Keratinocyte (primary cell): ENCODE measurements at regions not wholly inside any gene's neighbourhood (a gene's known extent, or its start where the extent isn't known, plus 50 kb on each side); places are given as distances from the start of the nearest gene placed in this dataset.

Experiments used
- DNase-seq: peaks from one replicate; pipeline ENCODE4 v3.0.0-alpha.2; 2011; ENCODE audit warnings: low read depth, missing footprints, low spot score
- FAIRE-seq: peaks from 2 replicates; lab custom pipeline; 2011; peaks lifted over from hg19 to GRCh38; lab: Jason Lieb, UNC
- H2AFZ ChIP-seq: 2 replicates; pipeline ENCODE4 v1.6.0; 2012; ENCODE audit warnings: low read length, control low read depth, inconsistent platforms; ENCODE audit not compliant: control insufficient read depth
- H3K27ac ChIP-seq: 2 replicates; pipeline ENCODE4 v1.5.1; 2011; ENCODE audit warnings: low read length; ENCODE audit not compliant: control insufficient read depth, insufficient read depth
- H3K27me3 ChIP-seq: 3 replicates; pipeline ENCODE4 v1.6.0; 2011; ENCODE audit warnings: low read length; ENCODE audit not compliant: control insufficient read depth, insufficient read depth; ENCODE audit errors: extremely low read depth
- H3K36me3 ChIP-seq, 2 experiments: 2 replicates in 1 of 2; 3 replicates in 1 of 2; pipeline ENCODE4 v1.5.1; 2011; ENCODE audit warnings: low read length in 2 of 2, mild to moderate bottlenecking in 1 of 2; ENCODE audit not compliant: control insufficient read depth in 2 of 2, insufficient read depth in 2 of 2; ENCODE audit errors: extremely low read depth in 1 of 2
- H3K4me1 ChIP-seq: 3 replicates; pipeline ENCODE4 v1.5.1; 2011; ENCODE audit warnings: low read length; ENCODE audit not compliant: control insufficient read depth, insufficient read depth; ENCODE audit errors: extremely low read depth
- H3K4me2 ChIP-seq: 3 replicates; pipeline ENCODE4 v1.6.0; 2011; ENCODE audit warnings: low read depth, low read length; ENCODE audit not compliant: control insufficient read depth, insufficient read depth; ENCODE audit errors: extremely low read depth
- H3K4me3 ChIP-seq, 3 experiments: fragments of 200-600 bp in 1 of 3; sonication (generic) in 1 of 3; 2 replicates in 2 of 3; 3 replicates in 1 of 3; pipeline ENCODE4 v1.5.1; 2011 to 2016; ENCODE audit warnings: low read length in 3 of 3, mild to moderate bottlenecking in 3 of 3, control low read depth in 2 of 3, inconsistent platforms in 1 of 3, low read depth in 1 of 3, mixed read lengths in 1 of 3, mixed run types in 1 of 3, moderate library complexity in 1 of 3; ENCODE audit not compliant: control insufficient read depth in 2 of 3, insufficient read depth in 2 of 3; ENCODE audit errors: extremely low read depth in 1 of 3
- H3K79me2 ChIP-seq: 2 replicates; pipeline ENCODE4 v1.6.0; 2012; ENCODE audit warnings: low read length; ENCODE audit not compliant: control insufficient read depth, insufficient read depth
- H3K9ac ChIP-seq: 3 replicates; pipeline ENCODE4 v1.6.0; 2011; ENCODE audit warnings: low read length; ENCODE audit not compliant: control insufficient read depth, insufficient read depth; ENCODE audit errors: extremely low read depth
- H3K9me1 ChIP-seq: 3 replicates; pipeline ENCODE4 v1.6.0; 2011; ENCODE audit warnings: low read length; ENCODE audit not compliant: control insufficient read depth, insufficient read depth; ENCODE audit errors: extremely low read depth
- H3K9me3 ChIP-seq: 2 replicates; pipeline ENCODE4 v1.5.1; 2012; ENCODE audit warnings: low read depth, low read length; ENCODE audit not compliant: control insufficient read depth
- H4K20me1 ChIP-seq: 3 replicates; pipeline ENCODE4 v1.6.0; 2011; ENCODE audit warnings: low read length; ENCODE audit not compliant: control insufficient read depth, insufficient read depth; ENCODE audit errors: extremely low read depth
- EZH2 ChIP-seq: IDR thresholded peaks from one replicate; pipeline ENCODE4 v1.6.1; 2012; ENCODE audit warnings: inconsistent platforms, mild to moderate bottlenecking, low read length, moderate library complexity
- dilution Hi-C: fragments of 300-500 bp; cut with MboI; formaldehyde crosslinking; loops from one replicate; pipeline ENCODE4 v1.7.0; 2020; ENCODE audit warnings: low sequenced_read_pairs; ENCODE audit not compliant: extremely low pct_ligation_motif_present
- TF ChIP-seq, protein P1 (sequence below), 3 experiments: IDR thresholded peaks in 1 of 3; conservative IDR thresholded peaks in 1 of 3; optimal IDR thresholded peaks in 1 of 3; 2 replicates in 2 of 3; 3 replicates in 1 of 3; pipeline versions ENCODE3 to v1.5.1; 2011; ENCODE audit warnings: low read length in 3 of 3, mild to moderate bottlenecking in 3 of 3, moderate library complexity in 2 of 3, control low read depth in 1 of 3, inconsistent platforms in 1 of 3; ENCODE audit not compliant: insufficient read depth in 2 of 3; ENCODE audit errors: extremely low read depth in 1 of 3

DNA sequence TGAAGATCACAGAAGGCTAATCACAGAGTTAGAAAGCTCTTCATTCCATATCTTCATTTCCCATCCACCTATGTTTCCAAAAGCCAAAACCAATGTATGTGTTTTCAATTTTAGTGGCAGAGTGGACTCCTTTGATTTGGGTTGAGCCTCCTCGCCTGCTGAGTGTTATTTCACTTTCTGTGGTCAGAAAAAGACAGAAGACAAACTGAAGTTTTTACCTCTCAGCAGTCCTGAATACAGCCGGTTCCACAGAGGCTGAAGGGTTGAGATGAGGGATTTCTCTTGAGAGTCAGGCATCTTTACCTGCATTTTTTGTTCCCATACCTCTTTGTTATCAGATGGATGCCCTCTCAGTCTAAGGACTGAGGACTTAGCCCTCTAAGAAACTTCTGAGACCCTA, 659.6 kb downstream of the CCSER2 start:
- Histone ChIP-seq H3K9me3 (no peaks in the 10 kb centered on the region), H3K9ac (no peak overlapping the region), H2AFZ (no peak overlapping the region), H3K4me2 (no peak overlapping the region), H3K4me3 (no peak overlapping the region), H3K36me3 (no peaks in the 10 kb centered on the region), H3K9me1 (no peaks in the 10 kb centered on the region), H3K4me1 (no peaks in the 10 kb centered on the region), H4K20me1 (no peaks in the 10 kb centered on the region), H3K27me3 (no peaks in the 10 kb centered on the region), H3K79me2 (no peaks in the 10 kb centered on the region), H3K27ac (no peak overlapping the region)
- no peak for FAIRE-seq
- no peak for DNase-seq
- TF ChIP-seq, protein P1, sequence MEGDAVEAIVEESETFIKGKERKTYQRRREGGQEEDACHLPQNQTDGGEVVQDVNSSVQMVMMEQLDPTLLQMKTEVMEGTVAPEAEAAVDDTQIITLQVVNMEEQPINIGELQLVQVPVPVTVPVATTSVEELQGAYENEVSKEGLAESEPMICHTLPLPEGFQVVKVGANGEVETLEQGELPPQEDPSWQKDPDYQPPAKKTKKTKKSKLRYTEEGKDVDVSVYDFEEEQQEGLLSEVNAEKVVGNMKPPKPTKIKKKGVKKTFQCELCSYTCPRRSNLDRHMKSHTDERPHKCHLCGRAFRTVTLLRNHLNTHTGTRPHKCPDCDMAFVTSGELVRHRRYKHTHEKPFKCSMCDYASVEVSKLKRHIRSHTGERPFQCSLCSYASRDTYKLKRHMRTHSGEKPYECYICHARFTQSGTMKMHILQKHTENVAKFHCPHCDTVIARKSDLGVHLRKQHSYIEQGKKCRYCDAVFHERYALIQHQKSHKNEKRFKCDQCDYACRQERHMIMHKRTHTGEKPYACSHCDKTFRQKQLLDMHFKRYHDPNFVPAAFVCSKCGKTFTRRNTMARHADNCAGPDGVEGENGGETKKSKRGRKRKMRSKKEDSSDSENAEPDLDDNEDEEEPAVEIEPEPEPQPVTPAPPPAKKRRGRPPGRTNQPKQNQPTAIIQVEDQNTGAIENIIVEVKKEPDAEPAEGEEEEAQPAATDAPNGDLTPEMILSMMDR (optimal IDR thresholded peaks at IDR 0.05 in 1 of 3, IDR thresholded peaks at IDR 0.05 in 1 of 3, conservative IDR thresholded peaks at IDR 0.05 in 1 of 3; ENCODE audit: extremely low read depth in 1 of 3, insufficient read depth in 2 of 3, low read length in 3 of 3): no peak
- TF ChIP-seq EZH2: no peak
- dilution Hi-C loops: no loop called here

DNA sequence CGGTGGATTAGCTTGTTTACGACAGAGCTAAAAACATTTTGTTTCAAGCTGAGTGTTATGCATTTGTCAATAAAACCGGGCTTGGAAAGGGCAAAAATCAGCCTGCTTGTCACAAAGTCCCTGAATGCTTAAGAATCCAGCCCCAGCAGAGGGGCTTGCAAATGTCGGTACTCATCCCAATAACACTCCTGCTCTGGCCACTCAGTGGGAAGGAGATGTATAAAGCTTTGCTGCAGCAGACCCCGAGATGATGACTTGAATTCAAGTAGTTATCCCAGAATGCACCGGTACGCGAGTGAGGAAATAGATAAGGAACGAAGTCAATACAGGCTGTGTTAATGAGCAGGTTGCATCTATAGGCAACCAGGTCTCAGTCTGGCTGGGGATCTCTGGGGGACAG, 662.3 kb downstream of the CCSER2 start:
- FAIRE-seq (no peak), DNase-seq (no peak)
- Histone ChIP-seq H3K9ac (no peak overlapping the region), H3K27me3 (no peaks in the 10 kb centered on the region), H3K36me3 (no peaks in the 10 kb centered on the region), H4K20me1 (no peaks in the 10 kb centered on the region), H3K9me1 (no peaks in the 10 kb centered on the region), H3K79me2 (no peaks in the 10 kb centered on the region), H3K4me2 (no peak overlapping the region), H3K4me1 (no peaks in the 10 kb centered on the region), H3K4me3 (no peak overlapping the region), H3K27ac (no peak overlapping the region), H2AFZ (no peak overlapping the region), H3K9me3 (no peaks in the 10 kb centered on the region)
- no peak for TF ChIP-seq EZH2
- TF ChIP-seq, protein P1 (optimal IDR thresholded peaks at IDR 0.05 in 1 of 3, IDR thresholded peaks at IDR 0.05 in 1 of 3, conservative IDR thresholded peaks at IDR 0.05 in 1 of 3; ENCODE audit: extremely low read depth in 1 of 3, insufficient read depth in 2 of 3, low read length in 3 of 3): no peak
- dilution Hi-C loops: no loop called here
